Frontal cortex (tissue), 3 donors: ENCODE measurements at regions not wholly inside any gene's neighbourhood (a gene's known extent, or its start where the extent isn't known, plus 50 kb on each side); places are given as distances from the start of the nearest gene placed in this dataset.

ENCODE experiments used
- DNase-seq, 2 donors: peaks; one replicate each; pipeline ENCODE4 v3.0.0; 2012; ENCODE audit warnings: low spot score in 2 of 2
- FAIRE-seq: peaks from 2 replicates; lab custom pipeline; 2012; peaks lifted over from hg19 to GRCh38; lab: Jason Lieb, UNC
- donor health status: control.
- donor health status: control.
- donor health status: control.

DNA sequence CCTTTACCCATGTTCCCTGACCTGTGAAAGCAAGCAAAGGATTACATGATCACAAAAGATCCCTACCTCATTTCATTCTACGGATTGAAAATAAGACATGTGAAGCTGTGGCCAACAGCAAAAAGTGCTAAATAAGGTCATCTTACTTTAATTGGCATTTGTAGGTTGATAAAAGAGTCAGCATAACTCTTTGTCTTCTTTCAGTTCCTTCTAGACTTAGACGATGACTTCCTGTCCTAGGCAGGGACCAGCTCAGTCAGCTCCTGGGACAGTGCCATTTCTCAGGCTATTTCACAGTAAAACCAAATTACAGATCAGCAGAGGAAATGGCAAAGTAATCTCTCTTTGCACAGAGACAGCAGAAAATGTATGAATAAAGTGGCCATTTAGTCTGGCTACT, 480.7 kb downstream of the RFPL4B start:
- FAIRE-seq (no peak), DNase-seq (no peak)

GRCh38 chr6:112831022-112831421, 483.9 kb downstream of the RFPL4B start:
- FAIRE-seq = no peak
- no peak for DNase-seq

GRCh38 chr6:112833581-112834131, 486.5 kb downstream of the RFPL4B start:
- DNase-seq (no peak), FAIRE-seq (no peak)

DNA sequence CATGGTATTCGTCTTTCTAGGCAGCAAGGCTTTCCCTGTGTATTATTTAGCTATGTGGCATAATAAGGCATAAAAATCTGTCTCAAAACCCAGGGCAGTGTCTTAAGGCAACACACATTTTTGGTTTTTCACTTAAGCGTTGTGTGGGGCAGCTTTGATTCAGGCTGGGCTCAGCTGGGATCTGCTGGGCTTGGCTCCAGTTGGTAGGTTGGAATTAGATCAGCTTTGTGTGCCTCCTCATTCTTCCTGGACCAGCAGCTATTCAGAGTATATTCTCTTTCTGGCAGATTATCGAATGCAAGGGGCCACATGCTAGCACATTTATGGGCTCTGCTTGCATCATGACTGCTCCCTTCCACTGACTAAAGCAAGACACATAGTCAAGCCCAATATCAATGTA, 487.9 kb downstream of the RFPL4B start:
- FAIRE-seq = no peak
- DNase-seq = no peak

DNA sequence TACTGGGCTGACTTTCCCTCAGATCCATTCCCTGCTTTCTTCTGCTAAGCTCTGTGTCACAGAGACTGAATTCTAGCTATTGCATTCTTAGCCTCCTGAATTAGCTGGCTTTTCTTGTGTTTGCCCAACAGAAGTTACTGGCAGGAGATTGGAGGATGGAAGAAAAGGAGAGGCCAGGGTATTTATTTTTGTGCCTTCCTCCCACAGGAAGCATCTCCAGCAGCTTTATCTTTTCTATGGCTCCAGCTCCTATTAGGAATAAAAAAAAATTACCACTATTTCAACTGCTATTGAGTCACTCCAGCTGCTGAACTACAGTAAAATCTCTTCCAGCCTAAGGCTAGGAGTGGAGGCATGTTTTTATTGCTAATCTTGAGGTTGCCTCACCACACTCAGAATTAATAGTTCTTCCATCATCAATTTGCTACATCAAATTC, 492.4 kb downstream of the RFPL4B start:
- no peak for FAIRE-seq

GRCh38 chr6:112841553-112842329, 494.6 kb downstream of the RFPL4B start:
- no peak for FAIRE-seq
- DNase-seq = no peak

More for the DNA sequence above, 492.4 kb downstream of the RFPL4B start:
- no peak for DNase-seq

DNA sequence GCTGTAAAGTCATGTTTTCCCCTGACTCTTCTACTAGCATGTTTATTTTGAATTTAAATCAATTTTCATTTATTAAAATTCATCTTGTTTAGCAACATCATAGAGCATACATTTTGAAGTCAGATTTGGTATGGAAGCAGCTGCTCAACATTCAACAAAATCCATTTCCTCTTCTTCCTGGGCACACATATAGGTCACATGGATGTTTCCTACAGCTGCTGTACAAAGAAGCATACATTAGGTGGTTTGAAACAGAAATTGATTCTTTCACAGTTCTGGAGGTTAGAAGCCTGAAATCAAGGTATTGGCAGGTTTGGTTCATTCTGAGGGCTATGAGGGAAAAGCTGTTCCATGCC, 495.2 kb downstream of the RFPL4B start:
- DNase-seq = no peak
- FAIRE-seq = no peak

- no peak for FAIRE-seq
- DNase-seq = no peak
These were observed 499.6 kb downstream of the RFPL4B start for GRCh38 chr6:112846681-112847080.

DNA sequence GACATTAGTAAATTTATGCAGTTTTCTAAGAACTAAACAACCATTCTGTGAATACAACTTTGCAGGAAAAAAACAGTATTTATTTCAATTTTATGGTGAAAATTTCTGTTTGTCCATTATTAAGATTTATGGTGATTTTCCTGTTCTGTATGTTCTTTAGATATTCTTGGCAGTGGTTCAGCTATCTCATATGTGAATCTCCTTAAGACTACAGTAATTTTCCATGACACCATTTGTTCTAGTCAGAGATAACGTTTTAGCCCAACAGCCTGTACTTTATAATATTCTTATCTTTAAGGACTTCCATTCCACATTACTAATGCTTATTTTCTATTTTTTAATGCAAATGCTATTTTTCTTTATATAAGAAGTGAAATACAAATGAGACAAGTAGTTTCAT, 504.0 kb downstream of the RFPL4B start:
- no peak for FAIRE-seq
- DNase-seq = no peak

- DNase-seq = no peak
- no peak for FAIRE-seq
These were observed 506.0 kb downstream of the RFPL4B start for GRCh38 chr6:112853162-112853561.

DNA sequence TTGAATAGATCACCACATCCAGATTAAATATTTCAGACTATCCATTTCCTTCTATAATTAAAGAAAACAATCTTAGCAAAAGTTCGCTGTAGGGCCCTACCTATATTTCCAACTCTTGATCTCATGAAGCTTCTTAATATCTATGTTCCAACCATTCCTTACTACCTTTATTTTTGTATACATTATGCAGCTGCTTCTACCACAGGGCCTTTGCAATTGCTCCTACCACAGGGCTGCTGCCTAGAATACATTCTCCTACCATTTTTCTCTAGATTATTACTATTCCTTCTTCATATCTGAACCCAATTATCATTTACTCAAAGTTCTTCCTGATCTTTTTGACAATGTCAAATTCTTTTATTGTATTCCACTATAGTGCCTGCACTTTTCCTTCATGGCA, 516.6 kb downstream of the RFPL4B start:
- no peak for FAIRE-seq

DNA sequence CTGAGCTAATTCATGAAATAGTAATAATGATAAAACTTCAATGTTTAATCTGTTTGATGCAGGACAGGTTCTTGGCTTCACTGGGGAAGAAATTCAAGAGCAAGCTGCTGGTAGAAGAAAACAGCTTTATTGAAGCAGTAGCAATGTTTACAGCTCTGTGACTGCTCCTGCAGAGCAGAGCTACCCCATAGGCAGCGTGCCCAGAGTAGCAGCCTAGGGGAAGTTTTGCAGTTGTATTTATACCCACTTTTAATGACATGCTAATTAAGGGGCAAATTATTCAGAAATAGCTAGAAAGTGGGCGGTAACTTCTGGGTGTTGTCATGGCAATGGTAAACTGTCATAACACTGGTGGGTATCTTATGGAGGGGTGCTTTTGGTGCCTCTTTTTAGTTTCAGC, 518.0 kb downstream of the RFPL4B start:
- no peak for FAIRE-seq
- no peak for DNase-seq

More for the DNA sequence above, 516.6 kb downstream of the RFPL4B start:
- DNase-seq = no peak

- FAIRE-seq (no peak), DNase-seq (no peak)
These were observed 527.8 kb downstream of the RFPL4B start for GRCh38 chr6:112874881-112875280.

DNA sequence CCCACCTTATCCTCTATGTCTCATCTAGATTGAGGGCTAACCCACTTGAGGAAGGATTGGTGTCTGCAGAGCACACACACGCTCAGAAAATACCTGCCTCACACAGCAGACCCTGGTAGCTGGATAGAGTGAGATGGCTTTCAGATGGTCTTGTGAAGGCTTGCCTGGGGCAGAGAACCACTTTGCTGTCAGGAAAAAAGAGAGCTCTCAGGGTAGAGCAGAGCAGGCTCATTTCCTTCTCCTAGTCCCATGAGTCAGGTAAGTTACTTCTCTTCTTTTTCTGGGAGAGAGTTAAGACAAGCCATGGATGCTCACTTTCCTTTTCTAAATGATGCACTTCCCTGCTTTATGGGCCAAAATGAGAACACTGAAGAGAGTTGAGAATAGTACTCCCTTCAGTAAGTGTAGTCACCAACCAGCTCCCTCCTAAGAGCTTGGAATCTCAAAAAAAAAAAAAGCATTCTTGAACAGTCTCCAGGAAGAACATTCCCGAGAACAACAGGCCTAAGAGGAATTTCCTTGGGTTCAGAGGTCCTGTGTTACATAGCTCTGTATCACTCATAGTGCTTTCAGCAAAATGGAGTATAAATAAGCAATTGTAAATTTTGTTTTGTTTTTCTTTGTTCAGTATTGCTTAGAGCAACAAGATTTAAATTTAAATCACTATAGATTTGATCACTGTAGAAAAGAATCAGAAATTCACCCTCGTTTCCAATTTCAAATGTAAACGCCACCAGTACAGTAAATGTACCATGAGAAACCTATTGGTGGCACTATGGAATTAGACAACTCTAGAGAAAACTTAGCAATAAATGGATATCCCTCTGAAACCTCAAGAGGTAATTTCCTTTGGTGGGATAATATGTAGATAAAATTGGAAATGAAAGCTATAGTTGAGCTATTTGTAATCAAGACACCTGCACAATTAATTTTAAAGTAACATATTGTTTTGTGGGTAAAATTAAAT, 530.3 kb downstream of the RFPL4B start:
- FAIRE-seq = no peak
- no peak for DNase-seq

DNA sequence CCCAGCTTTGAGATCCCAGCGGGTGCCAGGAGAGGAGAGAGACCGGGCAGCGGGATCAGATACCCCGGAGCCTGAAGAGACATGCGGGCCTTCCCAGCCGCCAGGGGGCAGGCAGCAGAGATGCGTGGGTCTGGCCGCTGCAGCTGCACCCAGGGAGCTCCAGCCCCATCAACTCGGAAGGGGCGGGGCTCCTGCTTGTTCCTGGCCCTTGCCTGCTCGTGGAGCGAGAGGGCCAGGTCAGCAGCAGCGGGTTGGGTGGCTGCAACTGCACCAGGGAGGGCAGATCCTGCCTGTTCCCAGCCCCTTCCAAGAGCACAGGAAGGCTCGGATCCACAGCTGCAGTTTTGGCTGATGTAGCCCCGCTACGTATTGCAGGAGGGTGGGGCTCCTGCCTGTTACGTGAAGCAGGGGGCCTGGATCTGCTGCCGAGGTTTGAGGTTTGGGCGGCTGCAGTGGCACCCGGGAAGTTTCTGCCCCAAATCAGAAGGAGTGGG, 532.8 kb downstream of the RFPL4B start:
- no peak for FAIRE-seq
- DNase-seq = no peak

DNA sequence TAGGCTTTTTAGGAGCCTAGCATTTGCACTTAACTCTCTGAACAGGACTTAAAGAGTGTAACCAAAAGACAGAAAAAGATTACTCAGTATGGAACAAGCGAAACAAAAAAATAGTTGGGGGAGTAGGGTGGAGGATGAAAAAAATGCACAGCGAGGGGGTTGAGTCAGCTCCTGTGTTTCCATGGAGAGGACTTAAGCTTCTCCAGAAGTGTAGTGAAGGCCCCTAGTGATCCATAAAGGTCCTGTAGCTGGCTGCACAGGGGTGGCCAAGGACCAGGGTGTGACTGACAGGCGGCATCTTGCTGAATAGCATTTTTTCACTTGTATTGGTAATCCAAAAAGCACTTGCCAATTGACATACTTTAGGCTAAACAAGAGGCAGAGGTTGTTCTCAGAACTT, 533.9 kb downstream of the RFPL4B start:
- DNase-seq (no peak), FAIRE-seq (no peak)

GRCh38 chr6:112881828-112882780, 535.0 kb downstream of the RFPL4B start:
- FAIRE-seq (no peak), DNase-seq (no peak)

- DNase-seq (no peak), FAIRE-seq (no peak)
These were observed 536.0 kb downstream of the RFPL4B start for GRCh38 chr6:112883095-112883494.

GRCh38 chr6:112886415-112886814, 539.3 kb downstream of the RFPL4B start:
- DNase-seq (no peak), FAIRE-seq (no peak)
